Sciatic nerve (tissue), 2 donors: ENCODE measurements at regions not wholly inside any gene's neighbourhood (a gene's known extent, or its start where the extent isn't known, plus 50 kb on each side); places are given as distances from the start of the nearest gene placed in this dataset.
"Not testable (repeated sequence)": the region's sequence is repeated elsewhere in the genome, so short reads cannot be mapped to it uniquely, and the experiment has no call there.

Experiments used
- ATAC-seq: fragments of 200-7000 bp; cut with Tn5 transposase; one replicate; pipeline ENCODE4 v1.9.1; 2020; ENCODE audit warnings: mild to moderate bottlenecking, moderate library complexity
- DNase-seq: peaks from one replicate; pipeline ENCODE4 v3.0.0-alpha.2; 2020; ENCODE audit warnings: low spot score
- intact Hi-C: fragments of 100-400 bp; cut with DNase I; formaldehyde crosslinking; loops from one replicate; pipeline ENCODE4 v1.14.2; 2022
- donor health status: DM: no; HTN: no; CAD: no.
- donor health status: DM: no; HTN: no; CAD: no.

DNA sequence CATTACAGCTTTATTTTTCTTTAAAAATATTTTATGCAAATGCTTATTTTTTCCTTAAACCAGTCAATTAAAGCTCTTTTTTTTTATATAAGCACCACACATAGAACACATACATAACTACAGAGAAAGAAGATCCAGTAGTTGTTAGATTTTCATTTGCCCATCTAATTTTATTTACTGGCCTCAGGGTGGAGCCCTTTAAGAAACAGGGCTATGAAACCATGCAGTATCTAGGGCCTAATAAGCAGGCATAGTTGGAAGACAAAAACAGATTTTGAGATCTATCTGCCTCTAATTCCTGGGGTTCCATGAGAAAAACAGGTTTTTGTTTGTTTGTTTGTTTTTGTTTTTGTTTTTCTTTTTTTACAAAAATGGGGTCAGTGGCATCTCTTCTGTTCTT is 120.6 kb downstream of the BCHE start:
- ATAC-seq, result no peak
- intact Hi-C loops, result no loop called here
- no peak for DNase-seq

GRCh38 chr3:165713479-165713878 is 123.7 kb downstream of the BCHE start:
- intact Hi-C loops, result no loop called here
- no peak for DNase-seq
- ATAC-seq, result no peak

DNA sequence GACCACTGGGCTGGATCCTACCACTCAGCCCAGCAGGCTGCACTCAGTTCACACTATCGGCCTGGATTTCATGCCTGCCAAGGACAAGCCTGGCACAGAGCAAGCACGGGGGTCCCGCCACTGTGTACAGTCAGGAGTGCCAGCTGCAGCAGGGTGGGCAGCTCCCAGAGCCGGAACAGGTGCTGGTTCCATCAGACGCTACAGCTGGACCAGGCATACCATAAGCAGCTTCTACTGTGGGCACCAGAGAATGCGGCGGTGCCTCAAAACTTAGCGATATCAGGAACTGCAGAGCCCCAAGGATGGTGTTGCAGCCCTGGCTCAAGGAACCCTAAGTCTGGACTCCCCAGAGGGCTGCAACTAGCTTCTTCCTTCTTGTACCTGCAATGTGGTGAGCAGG is 124.8 kb downstream of the BCHE start:
- no peak for DNase-seq
- ATAC-seq, result no peak
- intact Hi-C loops, result no loop called here

GRCh38 chr3:165697910-165698309 is 139.3 kb downstream of the BCHE start:
- no peak for DNase-seq
- no peak for ATAC-seq
- intact Hi-C loops, result no loop called here

GRCh38 chr3:165696496-165696895 is 140.7 kb downstream of the BCHE start:
- DNase-seq (no peak), ATAC-seq (no peak)
- intact Hi-C loops, result no loop called here

- DNase-seq (no peak), ATAC-seq (no peak)
- intact Hi-C loops, result no loop called here
These were observed 153.3 kb downstream of the BCHE start for GRCh38 chr3:165683947-165684346.

- intact Hi-C loops, result no loop called here
- ATAC-seq, result no peak
These were observed 154.5 kb downstream of the BCHE start for GRCh38 chr3:165682734-165683133.

GRCh38 chr3:165669967-165670366 is 167.3 kb downstream of the BCHE start:
- ATAC-seq (no peak), DNase-seq (no peak)
- intact Hi-C loops, result no loop called here

More at GRCh38 chr3:165682734-165683133, 154.5 kb downstream of the BCHE start:
- DNase-seq, result no peak

GRCh38 chr3:165669504-165669903 is 167.7 kb downstream of the BCHE start:
- intact Hi-C loops, result no loop called here
- ATAC-seq, result no peak
- DNase-seq, result no peak

- intact Hi-C loops, result no loop called here
- ATAC-seq, result no peak
- no peak for DNase-seq
These were observed 169.5 kb downstream of the BCHE start for GRCh38 chr3:165667676-165668075.

- DNase-seq (no peak), ATAC-seq (no peak)
- intact Hi-C loops, result no loop called here
These were observed 179.2 kb downstream of the BCHE start for GRCh38 chr3:165658027-165658426.

GRCh38 chr3:165653130-165653778 is 184.0 kb downstream of the BCHE start:
- no peak for DNase-seq
- no peak for ATAC-seq
- intact Hi-C loops, result no loop called here

GRCh38 chr3:165649282-165649681 is 187.9 kb downstream of the BCHE start:
- DNase-seq, intact Hi-C loops: not testable (repeated sequence)

GRCh38 chr3:165645191-165645590 is 192.0 kb downstream of the BCHE start:
- intact Hi-C loops, result no loop called here
- ATAC-seq (no peak), DNase-seq (no peak)

More at GRCh38 chr3:165649282-165649681, 187.9 kb downstream of the BCHE start:
- not testable (repeated sequence) for ATAC-seq

- intact Hi-C loops, result no loop called here
- DNase-seq, result no peak
- no peak for ATAC-seq
These were observed 192.9 kb downstream of the BCHE start for GRCh38 chr3:165644331-165644730.

DNA sequence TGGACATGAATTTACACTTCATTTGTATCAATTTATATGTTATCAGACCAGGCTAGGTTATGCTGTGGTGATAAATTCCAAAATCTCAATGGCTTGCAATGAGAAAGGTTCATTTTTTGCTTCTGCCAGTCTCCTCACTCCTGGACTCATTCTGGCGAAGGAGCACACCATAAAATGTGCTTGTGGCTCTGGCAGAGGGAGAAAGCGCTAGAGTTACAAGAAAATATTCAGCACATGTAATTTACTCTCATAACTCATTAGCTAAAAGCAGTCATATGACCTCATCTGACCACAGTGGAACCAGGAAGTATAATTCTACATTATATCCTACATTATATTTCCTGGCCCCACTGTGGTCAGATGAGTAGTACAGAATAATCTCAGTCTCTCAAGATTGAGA is 193.8 kb downstream of the BCHE start:
- DNase-seq (no peak), ATAC-seq (no peak)
- intact Hi-C loops, result no loop called here

GRCh38 chr3:165642761-165643420 is 194.3 kb downstream of the BCHE start:
- intact Hi-C loops, result no loop called here
- no peak for DNase-seq
- ATAC-seq, result no peak

GRCh38 chr3:165641569-165642310 is 195.5 kb downstream of the BCHE start:
- DNase-seq, result no peak
- no peak for ATAC-seq
- intact Hi-C loops, result no loop called here

DNA sequence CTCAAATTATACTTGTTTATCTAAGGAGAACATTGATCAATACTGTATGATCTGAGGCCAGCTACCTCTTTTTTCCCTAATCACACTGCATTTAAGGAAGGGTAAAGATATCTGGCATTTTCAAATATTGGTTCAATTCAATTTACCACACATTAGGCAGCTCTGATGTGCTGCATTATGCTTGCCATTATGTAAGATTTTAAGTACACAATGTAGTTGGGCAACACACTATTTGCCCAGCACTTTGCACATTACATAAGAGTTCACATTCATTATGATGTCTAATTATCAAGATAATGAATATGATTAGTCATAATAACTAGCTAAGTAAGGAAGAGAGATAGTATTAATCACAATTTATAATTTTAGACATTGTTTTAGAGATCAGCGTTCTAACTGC is 196.3 kb downstream of the BCHE start:
- no peak for ATAC-seq
- intact Hi-C loops, result no loop called here
- DNase-seq, result no peak

DNA sequence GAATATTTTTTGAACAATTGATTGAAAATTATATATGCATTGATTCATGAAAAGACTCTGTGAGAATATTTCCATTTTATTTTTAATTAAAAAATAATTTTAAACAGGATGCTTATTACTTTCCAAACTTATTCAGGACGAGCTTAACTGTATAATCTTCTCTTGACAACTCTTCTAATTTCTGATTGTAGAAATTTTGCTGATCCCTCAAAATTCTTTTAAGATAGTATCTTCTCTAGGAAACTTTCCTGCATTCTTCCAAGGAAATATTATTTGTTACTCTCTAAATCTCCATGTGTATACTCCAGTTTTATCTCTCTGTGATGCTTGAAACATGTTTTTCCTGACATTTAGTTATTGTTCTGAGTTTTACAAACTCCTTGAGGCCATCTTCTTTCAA is 197.2 kb downstream of the BCHE start:
- DNase-seq, result no peak
- ATAC-seq, result no peak
- intact Hi-C loops, result no loop called here
